Epidermal melanocyte (primary cell): ENCODE measurements at regions not wholly inside any gene's neighbourhood (a gene's known extent, or its start where the extent isn't known, plus 50 kb on each side); places are given as distances from the start of the nearest gene placed in this dataset.
"Not testable (repeated sequence)": the region's sequence is repeated elsewhere in the genome, so short reads cannot be mapped to it uniquely, and the experiment has no call there.

Source experiments
- DNase-seq: peaks from one replicate; pipeline ENCODE4 v3.0.0; 2011; ENCODE audit warnings: low spot score; ENCODE audit not compliant: insufficient read length

DNA sequence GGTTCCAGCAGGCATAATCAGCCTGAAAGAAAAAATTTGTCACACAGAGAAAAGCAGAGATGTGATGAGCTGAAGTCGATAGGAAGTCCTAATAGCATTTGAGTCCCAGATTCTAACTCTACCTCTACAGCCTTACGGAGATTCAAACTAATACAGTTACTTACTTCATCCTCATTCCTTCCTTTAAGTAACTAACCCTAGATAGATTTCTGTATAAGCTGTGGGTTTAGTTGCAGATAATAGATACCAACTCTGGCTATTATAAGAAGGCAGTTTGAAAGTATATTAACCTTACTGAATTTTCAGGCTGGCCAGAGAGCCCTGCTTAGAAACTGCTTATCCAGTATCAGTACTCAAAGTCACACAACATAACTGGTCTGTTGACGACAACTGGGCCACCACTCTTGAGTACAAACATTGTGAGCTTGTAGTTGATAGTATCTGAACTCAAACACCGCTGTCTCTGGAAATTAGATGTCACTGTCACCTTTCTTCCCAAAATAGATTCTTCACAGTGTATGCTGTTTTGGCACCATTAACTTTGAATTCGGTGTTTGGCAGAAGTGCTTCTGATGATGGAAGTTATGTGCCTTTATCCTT is 484.3 kb downstream of the DIPK2A start:
- no peak for DNase-seq

DNA sequence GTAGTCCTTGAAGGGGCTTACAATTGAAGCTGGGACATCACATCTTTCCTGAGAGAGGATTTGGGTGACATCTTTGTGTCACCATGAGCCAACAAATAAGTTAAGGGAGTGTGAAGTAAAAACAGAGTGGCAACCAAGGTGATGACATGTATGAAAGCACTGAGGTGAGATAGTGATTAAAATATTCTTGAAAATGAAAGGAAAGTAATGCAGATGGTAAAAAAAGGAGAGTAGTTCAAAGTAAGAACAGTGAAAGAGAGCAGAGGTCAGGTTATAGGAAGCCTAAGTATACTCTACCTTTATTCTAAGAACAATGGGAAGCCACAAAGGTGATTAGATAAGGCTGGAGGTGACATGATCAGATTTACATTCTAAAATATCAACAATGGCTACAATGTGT is 486.1 kb downstream of the DIPK2A start:
- DNase-seq: no peak

- no peak for DNase-seq
Observed at GRCh38 chr3:144458283-144458682, 486.7 kb downstream of the DIPK2A start.

DNA sequence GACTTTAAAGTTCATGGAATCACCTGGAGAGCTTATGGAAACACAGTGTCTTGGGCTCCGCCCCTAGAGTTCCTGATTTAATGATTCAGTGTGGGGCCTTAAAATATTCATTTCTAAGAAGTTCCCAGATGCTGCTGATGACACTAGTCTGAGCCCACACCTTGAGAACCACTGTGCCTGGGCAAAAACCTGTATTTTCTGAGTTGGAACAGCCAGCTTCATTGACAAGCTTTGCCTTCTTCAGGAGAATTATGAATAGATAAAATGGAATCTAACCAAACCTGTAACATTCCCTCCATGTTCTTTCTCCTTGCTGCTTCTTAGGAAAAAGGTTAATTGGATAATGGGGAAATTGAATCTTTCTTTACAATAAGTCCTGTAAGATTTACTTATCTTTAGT is 490.7 kb downstream of the DIPK2A start:
- DNase-seq: no peak

GRCh38 chr3:144463911-144464310 is 492.3 kb downstream of the DIPK2A start:
- no peak for DNase-seq

DNA sequence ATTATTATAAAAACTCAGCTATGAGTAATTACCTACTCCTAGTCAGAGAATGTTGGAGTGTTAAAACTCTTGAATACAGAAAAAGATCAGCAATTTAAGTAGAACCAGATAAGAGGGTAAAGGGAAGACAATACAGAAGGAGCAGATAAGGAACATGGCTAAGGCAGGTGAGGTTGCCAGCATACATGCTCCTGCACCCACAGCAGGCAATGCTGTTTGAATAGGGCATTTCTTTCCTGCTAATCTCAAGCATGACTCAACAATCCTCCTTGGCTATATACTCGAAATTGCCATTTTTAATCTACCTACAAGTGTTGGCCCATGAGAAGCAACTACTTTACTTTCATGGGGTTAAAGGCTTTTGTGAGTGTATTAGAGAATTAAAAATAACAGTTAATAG is 494.5 kb downstream of the DIPK2A start:
- no peak for DNase-seq

GRCh38 chr3:144466540-144466939 is 494.9 kb downstream of the DIPK2A start:
- DNase-seq: no peak

DNA sequence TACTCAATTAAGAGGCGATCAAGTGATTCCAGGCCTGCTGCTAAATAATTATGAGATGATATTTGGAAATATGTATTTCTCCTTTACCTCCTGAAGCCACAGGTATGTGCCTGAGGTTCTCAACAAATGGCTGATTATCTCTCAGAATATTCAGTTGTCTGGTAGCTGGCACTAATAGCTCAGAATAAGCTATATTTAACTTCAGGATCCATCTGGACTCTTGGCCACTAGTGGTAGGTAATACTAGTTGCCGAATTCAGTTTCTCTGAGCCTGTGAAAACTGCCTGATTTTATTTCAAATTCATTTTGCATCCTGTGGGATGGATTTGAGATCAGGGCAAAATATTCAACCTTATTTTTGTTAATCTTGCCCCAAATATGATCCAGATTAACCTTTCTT is 499.0 kb downstream of the DIPK2A start:
- DNase-seq: no peak

DNA sequence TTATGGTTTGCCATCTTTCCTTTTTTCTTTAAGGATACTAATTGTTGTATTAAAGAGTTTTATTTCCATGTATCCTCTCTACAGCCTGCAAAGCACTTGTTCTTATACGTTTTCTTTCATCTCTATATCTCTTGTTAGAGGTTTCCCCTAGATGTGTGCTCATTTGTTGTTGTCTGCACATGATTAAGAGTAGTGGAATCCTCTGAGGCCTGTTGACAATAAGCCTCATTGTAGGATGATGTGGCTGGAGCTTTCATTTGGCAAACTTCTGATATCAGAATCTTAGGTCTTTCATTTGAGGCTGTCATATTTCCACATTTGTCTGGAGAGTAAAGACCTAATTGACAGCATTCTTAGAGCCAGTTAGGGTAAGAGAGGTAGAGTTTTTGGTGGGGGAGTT is 506.0 kb downstream of the DIPK2A start:
- DNase-seq: no peak

DNA sequence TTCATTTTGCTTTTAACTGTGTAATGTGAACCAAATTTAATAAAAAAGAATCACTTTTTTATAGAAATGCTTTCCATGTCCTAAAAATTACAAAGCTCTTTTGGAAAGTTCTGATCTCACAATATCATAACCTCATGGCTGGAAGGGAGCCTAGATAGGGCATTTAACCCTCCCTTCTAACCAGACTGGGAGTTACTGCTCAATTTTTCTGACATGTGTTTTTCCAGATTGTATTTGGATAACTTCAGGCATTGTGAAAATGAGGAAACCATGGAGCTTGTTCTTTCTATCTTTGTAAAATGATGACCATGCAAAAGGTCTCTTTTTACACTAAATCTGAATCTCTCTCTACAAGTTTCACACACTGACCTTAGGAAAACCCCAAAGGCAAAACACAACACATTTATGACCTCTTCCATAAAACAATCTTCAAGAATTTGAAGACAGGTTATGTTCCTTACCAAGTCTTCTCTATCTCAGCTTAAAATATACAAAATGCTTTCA is 508.8 kb downstream of the DIPK2A start:
- no peak for DNase-seq

GRCh38 chr3:144482876-144483275 is 511.3 kb downstream of the DIPK2A start:
- no peak for DNase-seq

GRCh38 chr3:144487011-144487410 is 515.4 kb downstream of the DIPK2A start:
- DNase-seq: no peak

DNA sequence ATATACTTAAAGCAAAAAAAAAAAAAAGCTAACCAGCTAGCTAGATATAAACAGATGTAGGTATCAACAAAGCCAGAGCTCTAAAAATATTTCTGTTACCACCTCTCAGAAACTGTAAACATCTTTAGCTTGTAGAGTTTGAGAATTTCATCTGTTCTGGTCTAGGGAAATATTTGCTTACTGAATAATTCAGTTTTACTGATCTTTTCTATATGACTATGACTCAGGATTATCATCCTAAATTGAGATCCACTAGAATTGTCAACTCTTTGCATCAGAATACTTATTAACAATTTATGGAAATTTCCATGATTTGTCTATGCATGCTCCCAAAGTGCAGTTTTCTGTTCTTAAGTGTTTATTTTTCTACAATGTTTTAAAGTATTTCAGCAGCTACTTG is 517.3 kb downstream of the DIPK2A start:
- no peak for DNase-seq

DNA sequence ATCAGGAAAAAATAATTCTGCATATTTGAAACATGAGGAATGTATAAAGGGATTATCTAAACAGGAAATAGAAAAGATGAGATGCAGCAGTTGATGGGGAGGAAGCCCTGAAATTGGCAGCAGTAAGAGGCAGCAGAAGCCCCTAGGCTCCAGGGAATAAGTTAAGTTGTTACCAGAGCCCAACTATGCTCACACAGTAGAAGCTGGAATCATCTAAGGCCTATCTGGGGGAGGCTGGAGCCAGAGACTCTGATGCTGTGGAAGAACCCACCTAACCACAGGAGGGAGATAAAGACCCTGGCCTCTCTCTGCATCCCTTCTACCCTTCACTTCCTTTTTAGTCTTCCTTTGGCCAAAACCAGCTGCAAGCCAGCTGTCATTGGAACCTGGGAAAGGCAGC is 519.7 kb downstream of the DIPK2A start:
- no peak for DNase-seq

GRCh38 chr3:144494651-144495050 is 523.0 kb downstream of the DIPK2A start:
- not testable (repeated sequence) for DNase-seq

- DNase-seq: no peak
Observed at GRCh38 chr3:144496141-144496835, 524.7 kb downstream of the DIPK2A start.

DNA sequence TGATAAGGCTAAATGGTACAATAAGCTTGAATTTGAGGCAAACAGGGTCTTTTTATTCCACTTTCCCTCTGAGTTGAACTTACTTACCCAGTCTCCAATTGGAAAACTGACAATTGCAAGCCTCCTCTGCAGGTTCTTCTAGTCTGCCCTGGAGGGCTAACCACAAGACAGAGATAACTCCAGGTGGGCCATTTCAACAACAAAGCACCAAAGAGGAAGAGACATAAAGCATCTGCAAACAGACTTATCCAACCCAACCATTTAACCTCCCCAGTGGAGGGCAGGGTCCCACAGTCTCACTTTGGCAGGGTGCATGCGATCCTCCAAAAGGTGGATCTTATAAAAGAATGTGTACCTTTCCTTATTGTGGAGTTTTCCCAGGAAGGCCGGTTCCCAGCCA is 525.8 kb downstream of the DIPK2A start:
- no peak for DNase-seq

- no peak for DNase-seq
Observed at GRCh38 chr3:144499001-144499930, 527.6 kb downstream of the DIPK2A start.

- DNase-seq: no peak
Observed at GRCh38 chr3:144501467-144501866, 529.8 kb downstream of the DIPK2A start.

DNA sequence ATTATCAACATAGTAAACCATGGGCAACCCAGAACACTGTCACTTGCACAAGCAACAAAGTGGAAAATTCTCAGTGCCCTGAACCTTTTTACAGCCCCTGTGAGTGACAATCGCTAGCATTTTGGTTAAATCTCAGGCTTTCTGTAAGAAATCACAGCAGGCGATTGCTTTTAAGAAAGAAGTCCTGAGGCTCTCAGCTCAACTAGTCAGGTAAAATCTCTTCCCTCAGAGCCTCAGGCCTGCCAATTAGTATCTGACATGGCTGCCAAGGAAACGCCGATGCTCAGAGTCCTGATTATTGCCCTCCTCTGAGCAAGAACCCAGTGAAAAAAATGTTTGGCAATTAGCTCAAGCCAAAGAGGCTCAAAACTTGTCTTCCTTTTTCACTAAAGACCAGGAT is 530.8 kb downstream of the DIPK2A start:
- DNase-seq: no peak

GRCh38 chr3:144506375-144506774 is 534.8 kb downstream of the DIPK2A start:
- not testable (repeated sequence) for DNase-seq

GRCh38 chr3:144511346-144511745 is 539.7 kb downstream of the DIPK2A start:
- no peak for DNase-seq
